Uterus (tissue), 3 donors: ENCODE measurements at regions not wholly inside any gene's neighbourhood (a gene's known extent, or its start where the extent isn't known, plus 50 kb on each side); places are given as distances from the start of the nearest gene placed in this dataset.
"Not testable (repeated sequence)": the region's sequence is repeated elsewhere in the genome, so short reads cannot be mapped to it uniquely, and the experiment has no call there.

ENCODE experiments used
- DNase-seq, 2 donors: peaks; one replicate each; pipeline ENCODE4 v3.0.0-alpha.2; 2019 to 2020
- H3K27ac ChIP-seq, 2 donors: fragments of 200-600 bp; sonication (generic); 1 replicate in 1 of 2; 2 replicates in 1 of 2; pipeline ENCODE4 v1.5.1; 2016 to 2018
- H3K27me3 ChIP-seq, 2 donors: fragments of 200-600 bp; sonication (generic); one replicate each; pipeline ENCODE4 v1.5.1; 2018 to 2019; ENCODE audit warnings: control low read depth in 1 of 2
- H3K36me3 ChIP-seq, 2 donors: fragments of 200-600 bp; sonication (generic); one replicate each; pipeline ENCODE4 v1.5.1; 2019; ENCODE audit warnings: control low read depth in 1 of 2
- H3K4me1 ChIP-seq, 2 donors: fragments of 200-600 bp; sonication (generic); one replicate each; pipeline ENCODE4 v1.5.1; 2018 to 2019; ENCODE audit warnings: control low read depth in 1 of 2
- H3K4me3 ChIP-seq, 2 donors: fragments of 200-600 bp; sonication (generic); 1 replicate in 1 of 2; 2 replicates in 1 of 2; pipeline ENCODE4 v1.5.1; 2018 to 2019; ENCODE audit warnings: mild to moderate bottlenecking in 1 of 2
- H3K9me3 ChIP-seq, 2 donors: fragments of 200-600 bp; sonication (generic); one replicate each; pipeline ENCODE4 v1.5.1; 2019; ENCODE audit warnings: control low read depth in 1 of 2
- POLR2A ChIP-seq, 2 donors: fragments of 450-650 bp; IDR thresholded peaks; one replicate each; pipeline ENCODE4 v1.6.1; 2016; ENCODE audit warnings: antibody characterized with exemption in 2 of 2, mild to moderate bottlenecking in 1 of 2, moderate library complexity in 1 of 2
- intact Hi-C: fragments of 100-400 bp; cut with DNase I; formaldehyde crosslinking; loops from one replicate; pipeline ENCODE4 v1.15.1; 2023; ENCODE audit warnings: low total_unique reads
- TF ChIP-seq, protein P1 (sequence below), 4 experiments: fragments of 200-600 bp in 2 of 4; fragments of 450-650 bp in 2 of 4; sonication (generic) in 2 of 4; IDR thresholded peaks; one replicate each; pipeline ENCODE4 v1.5.1; 2016 to 2019; ENCODE audit warnings: antibody characterized with exemption in 4 of 4, mild to moderate bottlenecking in 2 of 4, moderate library complexity in 1 of 4
- donor health status: DM: yes; HTN: yes; CAD: no.

DNA sequence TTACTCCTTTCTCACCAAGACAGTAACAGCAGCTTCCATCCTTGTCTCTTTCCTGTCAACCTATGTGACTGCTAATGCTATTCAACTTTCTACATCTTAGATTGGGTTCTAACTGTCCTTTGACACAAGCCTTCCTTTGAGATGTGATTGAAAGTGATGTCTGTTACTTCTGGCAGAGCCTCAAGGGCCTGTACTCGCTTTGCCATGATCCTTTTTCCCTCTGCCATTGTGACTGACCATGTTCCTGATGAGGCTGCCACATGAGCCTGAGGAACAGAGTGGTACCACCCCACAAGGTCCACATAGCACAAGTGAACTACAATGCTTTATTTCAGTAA is 138.8 kb upstream of the RAB4A start:
- H3K27ac ChIP-seq = no peak overlapping the region
- no peaks in the 10 kb centered on the region for H3K9me3 ChIP-seq
- H3K4me3 ChIP-seq = no peak overlapping the region
- H3K36me3 ChIP-seq = no peaks in the 10 kb centered on the region
- DNase-seq = no peak
- no peaks in the 10 kb centered on the region for H3K27me3 ChIP-seq
- intact Hi-C loops = no loop called here
- no peaks in the 10 kb centered on the region for H3K4me1 ChIP-seq
- no peak for TF ChIP-seq POLR2A (IDR thresholded peaks at IDR 0.05)
- TF ChIP-seq, protein P1, sequence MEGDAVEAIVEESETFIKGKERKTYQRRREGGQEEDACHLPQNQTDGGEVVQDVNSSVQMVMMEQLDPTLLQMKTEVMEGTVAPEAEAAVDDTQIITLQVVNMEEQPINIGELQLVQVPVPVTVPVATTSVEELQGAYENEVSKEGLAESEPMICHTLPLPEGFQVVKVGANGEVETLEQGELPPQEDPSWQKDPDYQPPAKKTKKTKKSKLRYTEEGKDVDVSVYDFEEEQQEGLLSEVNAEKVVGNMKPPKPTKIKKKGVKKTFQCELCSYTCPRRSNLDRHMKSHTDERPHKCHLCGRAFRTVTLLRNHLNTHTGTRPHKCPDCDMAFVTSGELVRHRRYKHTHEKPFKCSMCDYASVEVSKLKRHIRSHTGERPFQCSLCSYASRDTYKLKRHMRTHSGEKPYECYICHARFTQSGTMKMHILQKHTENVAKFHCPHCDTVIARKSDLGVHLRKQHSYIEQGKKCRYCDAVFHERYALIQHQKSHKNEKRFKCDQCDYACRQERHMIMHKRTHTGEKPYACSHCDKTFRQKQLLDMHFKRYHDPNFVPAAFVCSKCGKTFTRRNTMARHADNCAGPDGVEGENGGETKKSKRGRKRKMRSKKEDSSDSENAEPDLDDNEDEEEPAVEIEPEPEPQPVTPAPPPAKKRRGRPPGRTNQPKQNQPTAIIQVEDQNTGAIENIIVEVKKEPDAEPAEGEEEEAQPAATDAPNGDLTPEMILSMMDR (IDR thresholded peaks at IDR 0.05) = no peak

DNA sequence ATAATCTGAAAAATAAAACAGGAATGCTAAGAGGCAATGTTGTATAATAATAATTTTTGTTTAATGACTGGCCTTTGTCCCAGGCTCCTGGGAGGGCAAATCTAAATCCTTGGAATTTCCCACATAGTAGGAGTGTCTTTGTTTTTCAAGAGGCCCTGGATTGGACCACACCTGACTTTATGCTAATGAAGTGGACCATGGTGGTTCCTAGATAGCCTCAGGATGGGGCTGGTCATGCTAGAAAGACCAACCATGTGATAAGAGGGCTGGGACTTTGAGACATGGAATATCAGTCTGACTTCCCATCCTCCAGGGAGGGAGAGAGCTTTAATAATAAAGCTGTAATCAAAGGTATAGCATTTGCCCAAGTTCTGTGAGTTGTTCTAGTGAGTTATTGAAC is 138.2 kb upstream of the RAB4A start:
- intact Hi-C loops = no loop called here
- H3K4me1 ChIP-seq = no peaks in the 10 kb centered on the region
- no peaks in the 10 kb centered on the region for H3K27me3 ChIP-seq
- no peaks in the 10 kb centered on the region for H3K36me3 ChIP-seq
- no peaks in the 10 kb centered on the region for H3K9me3 ChIP-seq
- no peak for DNase-seq
- H3K27ac ChIP-seq = no peak overlapping the region
- no peak overlapping the region for H3K4me3 ChIP-seq
- TF ChIP-seq, protein P1 (IDR thresholded peaks at IDR 0.05) = no peak
- TF ChIP-seq POLR2A (IDR thresholded peaks at IDR 0.05) = no peak

DNA sequence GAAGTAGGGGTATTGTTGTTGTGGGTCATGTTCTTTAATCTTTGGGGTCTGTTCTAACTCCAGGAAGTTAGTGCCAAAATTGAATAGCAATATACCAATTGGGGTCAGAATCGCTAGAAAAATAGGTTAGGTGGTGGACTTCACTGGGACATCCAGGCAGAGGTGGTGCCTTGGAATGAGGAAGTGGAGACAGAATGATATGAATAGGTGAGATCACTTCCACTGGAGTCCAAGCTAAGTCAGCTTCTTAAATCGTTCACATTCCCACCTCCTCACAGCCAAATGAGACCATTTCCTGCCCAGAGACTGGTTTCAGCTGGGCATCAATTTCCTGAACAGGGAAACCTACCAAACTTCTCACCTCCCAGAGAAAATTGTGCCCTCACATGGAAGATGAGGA is 137.8 kb upstream of the RAB4A start:
- Histone ChIP-seq H3K4me3 (no peak overlapping the region), H3K9me3 (no peaks in the 10 kb centered on the region), H3K27me3 (no peaks in the 10 kb centered on the region), H3K4me1 (no peaks in the 10 kb centered on the region), H3K36me3 (no peaks in the 10 kb centered on the region), H3K27ac (no peak overlapping the region)
- TF ChIP-seq, protein P1 (IDR thresholded peaks at IDR 0.05) = no peak
- TF ChIP-seq POLR2A (IDR thresholded peaks at IDR 0.05) = no peak
- intact Hi-C loops = no loop called here
- no peak for DNase-seq

GRCh38 chr1:229133811-229134210 is 137.1 kb upstream of the RAB4A start:
- intact Hi-C loops = no loop called here

DNA sequence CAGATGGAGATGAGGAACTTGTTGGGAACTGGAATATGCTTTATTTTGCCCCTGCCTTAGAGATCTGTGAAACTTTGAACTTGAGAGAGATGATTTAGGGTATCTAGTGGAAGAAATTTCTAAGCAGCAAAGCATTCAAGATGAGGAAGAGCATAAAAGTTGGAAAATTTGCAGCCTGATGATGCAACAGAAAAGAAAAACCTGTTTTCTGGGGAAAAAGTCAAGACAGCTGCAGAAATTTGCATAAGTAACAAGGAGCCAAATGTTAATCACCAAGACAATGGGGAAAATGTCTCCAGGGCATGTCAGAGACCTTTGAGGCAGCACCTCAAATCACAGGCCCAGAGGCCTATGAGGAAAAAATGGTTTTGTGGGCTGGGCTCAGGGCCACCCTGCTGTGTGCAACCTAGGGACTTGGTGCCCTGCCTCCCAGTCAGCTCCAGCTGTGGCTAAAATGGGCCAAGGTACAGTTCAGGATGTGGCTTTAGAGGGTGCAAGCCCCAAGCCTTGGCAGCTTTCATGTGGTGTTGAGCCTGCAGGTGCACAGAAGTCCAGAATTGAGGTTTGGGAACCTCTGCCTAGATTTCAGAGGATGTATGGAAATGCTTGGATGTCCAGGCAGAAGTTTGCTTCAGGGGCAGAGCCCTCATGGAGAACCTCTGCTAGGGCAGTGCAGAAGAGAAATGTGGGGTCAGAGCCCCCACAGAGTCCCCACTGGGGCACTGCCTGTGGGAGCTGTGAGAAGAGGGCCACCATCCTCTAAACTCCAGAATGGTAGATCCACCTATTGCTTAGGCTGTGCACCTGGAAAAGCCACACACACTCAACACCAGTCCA is 136.3 kb upstream of the RAB4A start:
- DNase-seq, H3K4me3 ChIP-seq, H3K27ac ChIP-seq, H3K27me3 ChIP-seq, H3K36me3 ChIP-seq, H3K4me1 ChIP-seq, H3K9me3 ChIP-seq, intact Hi-C loops: not testable (repeated sequence)

More at GRCh38 chr1:229133811-229134210, 137.1 kb upstream of the RAB4A start:
- no peaks in the 10 kb centered on the region for H3K9me3 ChIP-seq
- no peak overlapping the region for H3K27ac ChIP-seq
- no peak for TF ChIP-seq POLR2A (IDR thresholded peaks at IDR 0.05)
- TF ChIP-seq, protein P1 (IDR thresholded peaks at IDR 0.05) = no peak
- no peaks in the 10 kb centered on the region for H3K36me3 ChIP-seq
- H3K4me1 ChIP-seq = no peaks in the 10 kb centered on the region
- H3K4me3 ChIP-seq = no peak overlapping the region
- no peaks in the 10 kb centered on the region for H3K27me3 ChIP-seq
- DNase-seq = no peak
